GM21717 (cell line): ENCODE measurements at regions not wholly inside any gene's neighbourhood (a gene's known extent, or its start where the extent isn't known, plus 50 kb on each side); places are given as distances from the start of the nearest gene placed in this dataset.

Experiments
- ATAC-seq: cut with Tn5 transposase; IDR thresholded peaks from one replicate; pipeline ENCODE4 v1.9.1; 2021; ENCODE audit warnings: mild to moderate bottlenecking, moderate library complexity; ENCODE audit not compliant: unreplicated experiment

- no peak for ATAC-seq
Observed at GRCh38 chr9:79120533-79120932, 451.2 kb upstream of the TLE4 start.

- no peak for ATAC-seq
Observed at GRCh38 chr9:79120941-79121340, 450.8 kb upstream of the TLE4 start.

GRCh38 chr9:79123415-79123814 is 448.4 kb upstream of the TLE4 start:
- no peak for ATAC-seq

GRCh38 chr9:79127661-79128060 is 444.1 kb upstream of the TLE4 start:
- no peak for ATAC-seq

GRCh38 chr9:79129865-79130480 is 441.8 kb upstream of the TLE4 start:
- ATAC-seq = no peak

GRCh38 chr9:79131246-79131774 is 440.5 kb upstream of the TLE4 start:
- no peak for ATAC-seq

GRCh38 chr9:79131824-79132377 is 439.9 kb upstream of the TLE4 start:
- no peak for ATAC-seq

DNA sequence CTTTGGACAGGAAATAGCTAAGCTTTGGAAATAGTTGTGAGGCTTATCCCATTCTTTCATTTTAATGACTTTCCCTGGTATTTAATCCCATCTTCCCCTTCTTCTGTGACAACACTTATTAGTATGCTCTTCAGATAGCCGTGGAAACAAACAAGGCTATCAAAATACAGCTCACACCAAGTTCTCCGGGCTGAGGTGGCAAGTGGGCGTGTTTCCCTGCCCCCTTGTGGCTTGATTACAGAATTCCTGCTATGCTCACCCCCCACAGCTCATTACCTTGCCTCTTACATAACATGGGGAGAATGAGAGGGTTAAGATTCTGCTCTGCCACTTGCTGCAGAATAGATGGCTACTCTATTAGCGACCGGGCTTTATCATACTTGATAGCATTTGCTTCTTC is 437.1 kb upstream of the TLE4 start:
- ATAC-seq = no peak

DNA sequence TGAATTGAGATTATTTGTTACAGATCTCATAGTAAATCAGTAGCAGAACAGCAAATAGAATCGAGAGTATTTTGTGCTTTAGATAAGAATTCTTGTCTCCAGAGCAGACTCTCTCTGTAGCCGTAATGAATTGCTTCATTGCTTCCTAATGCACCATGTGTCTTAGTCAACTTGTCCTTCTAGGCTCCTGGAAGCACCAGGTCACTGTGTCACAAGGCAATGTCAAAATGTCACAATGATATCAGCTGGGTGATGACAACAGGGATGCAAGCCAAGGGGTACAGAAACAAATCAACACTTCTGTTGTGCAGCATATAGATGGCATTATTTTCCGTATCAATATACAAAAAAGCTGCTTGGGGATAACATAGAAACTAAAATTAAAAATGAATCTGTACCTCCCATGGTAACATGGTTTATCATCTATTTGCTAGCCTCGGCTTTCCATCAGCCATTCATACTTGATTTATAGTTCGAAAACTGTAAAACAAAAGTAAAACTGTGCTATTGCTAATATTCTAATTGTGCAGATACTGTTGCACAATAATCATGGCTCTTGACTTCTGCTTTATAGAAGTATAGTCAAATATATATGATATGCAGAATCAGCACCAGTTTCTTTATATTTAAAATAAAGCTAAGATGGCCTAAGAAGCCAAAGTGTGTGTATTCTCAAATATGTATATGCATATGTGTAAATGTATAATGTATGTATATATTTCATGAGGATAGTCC is 435.9 kb upstream of the TLE4 start:
- no peak for ATAC-seq

DNA sequence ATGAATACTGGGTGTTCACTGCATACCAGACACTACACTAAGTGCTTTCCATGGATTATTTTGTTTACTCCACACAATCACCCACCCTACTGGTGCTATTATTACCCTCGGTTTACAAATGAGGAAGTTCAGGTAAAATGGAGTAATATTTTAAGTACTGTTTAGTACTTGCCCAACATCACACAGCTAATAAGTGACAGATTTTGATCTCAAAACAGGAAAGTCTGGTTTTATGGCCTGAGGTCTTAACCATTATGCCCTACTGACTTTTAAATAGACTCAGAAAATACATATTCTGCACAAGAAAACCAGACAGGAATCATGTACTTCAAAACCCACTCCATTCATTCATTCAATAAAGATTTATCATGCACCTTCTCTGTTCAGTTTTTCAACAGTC is 431.0 kb upstream of the TLE4 start:
- ATAC-seq = no peak

- ATAC-seq = no peak
Observed at GRCh38 chr9:79143211-79143610, 428.6 kb upstream of the TLE4 start.

DNA sequence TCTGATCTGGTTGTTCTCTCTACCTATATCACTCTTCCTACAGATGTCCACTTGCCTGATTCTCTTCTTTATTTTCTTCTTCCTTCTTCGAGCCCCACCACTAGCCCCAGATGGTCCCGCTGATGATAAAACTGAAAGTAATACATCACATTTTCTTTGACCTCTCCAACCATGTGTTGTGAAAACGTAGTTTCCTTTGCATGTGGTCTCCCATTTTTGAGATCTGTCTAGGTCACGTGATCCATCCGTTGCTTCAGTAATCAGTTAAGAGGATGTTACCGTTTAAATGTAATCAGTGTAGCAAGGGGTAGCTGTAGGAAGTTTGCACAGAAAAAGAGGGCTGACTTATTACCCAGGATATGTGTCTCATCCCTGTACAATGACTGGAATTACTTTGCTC is 426.3 kb upstream of the TLE4 start:
- ATAC-seq = no peak

- ATAC-seq = no peak
Observed at GRCh38 chr9:79149585-79149984, 422.2 kb upstream of the TLE4 start.

DNA sequence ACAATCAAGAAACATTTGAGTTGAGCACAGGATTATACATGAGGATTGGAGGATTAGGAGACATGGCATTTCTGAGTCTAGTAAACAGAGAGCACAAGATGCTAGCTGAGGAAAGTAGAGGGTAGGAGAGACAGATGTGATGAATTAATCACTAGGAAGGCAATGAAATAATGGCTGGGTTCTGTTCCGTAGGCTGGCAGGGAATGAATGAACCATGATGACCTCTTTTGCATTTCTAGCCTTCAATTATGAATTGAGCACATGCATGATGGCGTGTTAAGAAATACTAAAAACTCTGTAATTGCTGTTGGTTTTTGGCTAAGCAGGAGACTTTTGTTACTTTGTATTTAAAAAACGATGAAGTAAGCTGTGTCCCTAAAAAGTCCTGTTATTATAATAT is 420.0 kb upstream of the TLE4 start:
- no peak for ATAC-seq

GRCh38 chr9:79152306-79152705 is 419.5 kb upstream of the TLE4 start:
- no peak for ATAC-seq

- no peak for ATAC-seq
Observed at GRCh38 chr9:79154806-79155205, 417.0 kb upstream of the TLE4 start.

GRCh38 chr9:79155308-79155707 is 416.5 kb upstream of the TLE4 start:
- no peak for ATAC-seq

GRCh38 chr9:79163544-79163943 is 408.2 kb upstream of the TLE4 start:
- ATAC-seq = no peak

DNA sequence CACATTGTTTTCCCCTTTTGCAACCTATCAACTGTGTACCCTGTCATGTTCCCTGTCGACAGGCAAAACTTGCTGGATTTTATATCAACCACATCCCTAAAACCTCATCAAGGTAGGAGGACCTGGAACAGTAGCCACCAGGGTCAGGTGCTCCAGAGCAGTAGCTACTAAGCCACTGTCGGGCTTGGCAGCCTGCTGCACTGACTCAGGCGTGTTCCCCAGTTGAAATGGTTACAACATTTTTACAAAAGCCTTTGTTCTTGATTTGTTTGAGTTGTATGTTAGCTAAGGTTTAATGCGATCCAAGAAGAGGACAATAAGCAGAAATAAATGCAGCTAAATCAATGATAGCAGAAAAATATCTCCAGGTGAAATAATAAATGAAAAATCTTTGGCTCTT is 407.4 kb upstream of the TLE4 start:
- ATAC-seq = no peak

GRCh38 chr9:79165020-79165780 is 406.6 kb upstream of the TLE4 start:
- no peak for ATAC-seq

- no peak for ATAC-seq
Observed at GRCh38 chr9:79166005-79166404, 405.8 kb upstream of the TLE4 start.

DNA sequence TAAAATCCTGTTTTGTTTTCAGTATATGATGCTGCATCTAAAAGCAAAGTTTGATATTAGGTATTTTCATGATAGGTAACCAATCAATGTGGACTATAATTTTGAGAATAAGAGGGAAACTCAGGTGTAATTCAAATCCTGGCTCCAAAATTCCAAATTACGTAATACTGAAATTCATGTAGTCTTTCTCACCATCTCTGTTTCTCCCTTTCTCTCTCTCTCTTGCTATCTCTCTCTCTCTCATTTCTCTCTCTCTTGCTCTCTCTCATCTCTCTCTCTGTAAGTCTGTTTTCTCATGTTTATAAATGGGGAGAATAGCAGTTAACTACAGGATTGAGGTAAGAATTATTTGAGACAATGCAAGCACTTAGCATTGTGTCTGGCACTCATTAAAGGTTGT is 401.1 kb upstream of the TLE4 start:
- ATAC-seq = no peak
